HG03442 (cell line): ENCODE measurements at regions not wholly inside any gene's neighbourhood (a gene's known extent, or its start where the extent isn't known, plus 50 kb on each side); places are given as distances from the start of the nearest gene placed in this dataset.
"Not testable (repeated sequence)": the region's sequence is repeated elsewhere in the genome, so short reads cannot be mapped to it uniquely, and the experiment has no call there.

ENCODE experiments used
- ATAC-seq: cut with Tn5 transposase; IDR thresholded peaks from one replicate; pipeline ENCODE4 v1.9.1; 2021; ENCODE audit warnings: mild to moderate bottlenecking, moderate library complexity; ENCODE audit not compliant: unreplicated experiment

GRCh38 chr14:87443039-87443438, 549.9 kb downstream of the GALC start:
- ATAC-seq = no peak

GRCh38 chr14:87437158-87437557, 555.8 kb downstream of the GALC start:
- no peak for ATAC-seq

GRCh38 chr14:87434680-87435079, 558.3 kb downstream of the GALC start:
- ATAC-seq = no peak

- no peak for ATAC-seq
These were observed 559.0 kb downstream of the GALC start for GRCh38 chr14:87434011-87434410.

GRCh38 chr14:87432698-87433097, 560.3 kb downstream of the GALC start:
- ATAC-seq = no peak

GRCh38 chr14:87430810-87431209, 562.2 kb downstream of the GALC start:
- no peak for ATAC-seq

- no peak for ATAC-seq
These were observed 562.8 kb downstream of the GALC start for GRCh38 chr14:87430214-87430613.

GRCh38 chr14:87419925-87420324, 573.1 kb downstream of the GALC start:
- ATAC-seq = no peak

GRCh38 chr14:87411370-87411769, 581.6 kb downstream of the GALC start:
- no peak for ATAC-seq

GRCh38 chr14:87409393-87409792, 583.6 kb downstream of the GALC start:
- ATAC-seq = no peak

GRCh38 chr14:87407344-87407743, 585.6 kb downstream of the GALC start:
- no peak for ATAC-seq

- no peak for ATAC-seq
These were observed 587.4 kb downstream of the GALC start for GRCh38 chr14:87405563-87405962.

- ATAC-seq = no peak
These were observed 595.5 kb downstream of the GALC start for GRCh38 chr14:87397499-87397898.

GRCh38 chr14:87391066-87391465, 601.9 kb downstream of the GALC start:
- ATAC-seq = no peak

GRCh38 chr14:87388946-87389345, 604.0 kb downstream of the GALC start:
- no peak for ATAC-seq

- no peak for ATAC-seq
These were observed 605.2 kb downstream of the GALC start for GRCh38 chr14:87387806-87388205.

- no peak for ATAC-seq
These were observed 606.5 kb downstream of the GALC start for GRCh38 chr14:87386524-87386923.

- no peak for ATAC-seq
These were observed 612.9 kb downstream of the GALC start for GRCh38 chr14:87380054-87380453.

GRCh38 chr14:87368751-87369150, 624.2 kb downstream of the GALC start:
- no peak for ATAC-seq

- ATAC-seq = not testable (repeated sequence)
These were observed 632.7 kb downstream of the GALC start for GRCh38 chr14:87360246-87360645.

GRCh38 chr14:87351007-87351406, 642.0 kb downstream of the GALC start:
- ATAC-seq = no peak

- no peak for ATAC-seq
These were observed 643.1 kb downstream of the GALC start for GRCh38 chr14:87349921-87350320.

GRCh38 chr14:87343652-87344051, 649.3 kb downstream of the GALC start:
- ATAC-seq = no peak
